Spleen (tissue), 11 donors: ENCODE measurements at regions not wholly inside any gene's neighbourhood (a gene's known extent, or its start where the extent isn't known, plus 50 kb on each side); places are given as distances from the start of the nearest gene placed in this dataset.

ENCODE experiments used
- DNase-seq: peaks from one replicate; pipeline ENCODE4 v3.0.0-alpha.2; 2020
- H3K27ac ChIP-seq, 8 donors: fragments of 200-600 bp; sonication (generic) in 7 of 8; 1 replicate in 4 of 8; 2 replicates in 4 of 8; pipeline versions ENCODE4 v1.5.0 to v1.8.0; 2016 to 2021; ENCODE audit warnings: inconsistent platforms in 4 of 8, mild to moderate bottlenecking in 4 of 8, moderate library complexity in 1 of 8
- H3K27me3 ChIP-seq, 7 donors: fragments of 200-600 bp; sonication (generic) in 6 of 7; replicated peaks in 1 of 7; 1 replicate in 4 of 7; 2 replicates in 3 of 7; pipeline versions ENCODE4 v1.5.0 to v1.8.0; 2016 to 2021; ENCODE audit warnings: inconsistent platforms in 3 of 7, mild to moderate bottlenecking in 1 of 7
- H3K36me3 ChIP-seq, 6 donors: fragments of 200-600 bp; sonication (generic) in 5 of 6; 1 replicate in 4 of 6; 2 replicates in 2 of 6; pipeline versions ENCODE4 v1.5.0 to v1.8.0; 2016 to 2021; ENCODE audit warnings: inconsistent platforms in 2 of 6
- H3K4me1 ChIP-seq, 6 donors: fragments of 200-600 bp; sonication (generic) in 5 of 6; 1 replicate in 3 of 6; 2 replicates in 3 of 6; pipeline versions ENCODE4 v1.5.0 to v1.8.0; 2016 to 2021; ENCODE audit warnings: inconsistent platforms in 3 of 6
- H3K4me3 ChIP-seq, 8 donors: fragments of 200-600 bp; sonication (generic) in 7 of 8; 1 replicate in 4 of 8; 2 replicates in 4 of 8; pipeline versions ENCODE4 v1.5.0 to v1.8.0; 2016 to 2021; ENCODE audit warnings: inconsistent platforms in 4 of 8, mild to moderate bottlenecking in 4 of 8, moderate library complexity in 2 of 8
- H3K9me3 ChIP-seq, 8 donors: fragments of 200-600 bp; sonication (generic) in 7 of 8; 1 replicate in 4 of 8; 2 replicates in 4 of 8; pipeline versions ENCODE4 v1.5.0 to v1.8.0; 2016 to 2021; ENCODE audit warnings: inconsistent platforms in 4 of 8
- CTCF ChIP-seq, 11 experiments: fragments of 200-600 bp in 7 of 11; fragments of 450-650 bp in 4 of 11; sonication (generic) in 4 of 11; IDR thresholded peaks in 8 of 11; conservative IDR thresholded peaks in 3 of 11; 1 replicate in 7 of 11; 2 replicates in 4 of 11; pipeline versions ENCODE4 v1.4.0 to v1.8.0; 2016 to 2021; ENCODE audit warnings: antibody characterized with exemption in 11 of 11, inconsistent platforms in 4 of 11, mild to moderate bottlenecking in 1 of 11
- POLR2A ChIP-seq, 3 donors: fragments of 450-650 bp; IDR thresholded peaks; one replicate each; pipeline ENCODE4 v1.5.1; 2017; ENCODE audit warnings: antibody characterized with exemption in 3 of 3, mild to moderate bottlenecking in 1 of 3
- POLR2AphosphoS5 ChIP-seq, 3 donors: sonication (generic); formaldehyde crosslinking; IDR thresholded peaks; one replicate each; pipeline ENCODE4 v1.5.1; 2017; ENCODE audit warnings: antibody characterized with exemption in 3 of 3
- WGBS, 5 donors: extraction: QIAGEN DNeasy Blood & Tissue Kit in 3 of 5; methylation state at CpG; one replicate each; pipeline versions ENCODE4 v1.1.5 to v1.1.7; 2013 to 2018; 5-methylcytosine and 5-hydroxymethylcytosine counted together
- intact Hi-C: fragments of 100-400 bp; cut with DNase I; formaldehyde crosslinking; loops from one replicate; pipeline ENCODE4 v1.15.0; 2023; ENCODE audit warnings: low total_unique reads
- donor health status: healthy with polysubstance abuse.
- donor health status: DM: no; HTN: no; CAD: no; lungs with moderate emphysema.
- donor health status: DM: no; HTN: no; CAD: no.
- donor health status: Bipolar disorder and iron deficiency.
- donor health status: healthy.
- donor health status: DM: no; HTN: no; CAD: no.
- donor health status: DM: yes; HTN: yes; CAD: no.

- no peak for TF ChIP-seq CTCF (IDR thresholded peaks at IDR 0.05 in 8 of 11, conservative IDR thresholded peaks at IDR 0.05 in 3 of 11)
- no peak for TF ChIP-seq POLR2AphosphoS5 (IDR thresholded peaks at IDR 0.05)
- TF ChIP-seq POLR2A (IDR thresholded peaks at IDR 0.05), result no peak
- intact Hi-C loops, result no loop called here
- Histone ChIP-seq H3K4me3 (no peak overlapping the region), H3K36me3 (no peaks in the 10 kb centered on the region), H3K27ac (no peak overlapping the region), H3K27me3 (no peaks in the 10 kb centered on the region), H3K4me1 (no peaks in the 10 kb centered on the region), H3K9me3 (peaks cover 0 to 9% (median 0%) of the 10 kb centered on the region in 8 donors)
- DNase-seq, result no peak
- WGBS, 5 donors, result 42 to 75% (median 64%) methylated on average over 2 of the region's 2 CpGs
Measured at GRCh38 chr6:155710704-155711103, 255.1 kb upstream of the NOX3 start.

- H3K4me1 ChIP-seq, result no peaks in the 10 kb centered on the region
- no peak overlapping the region for H3K4me3 ChIP-seq
- H3K9me3 ChIP-seq, result peaks cover 0 to 9% (median 0%) of the 10 kb centered on the region in 8 donors
- H3K36me3 ChIP-seq, result no peaks in the 10 kb centered on the region
- intact Hi-C loops, result no loop called here
- 90 to 97% (median 94%) methylated on average over 8 to 10 of the region's 10 CpGs for WGBS, 5 donors
- H3K27ac ChIP-seq, result no peak overlapping the region
- TF ChIP-seq POLR2AphosphoS5 (IDR thresholded peaks at IDR 0.05) (no peak), POLR2A (IDR thresholded peaks at IDR 0.05) (no peak), CTCF (IDR thresholded peaks at IDR 0.05 in 8 of 11, conservative IDR thresholded peaks at IDR 0.05 in 3 of 11) (no peak)
- H3K27me3 ChIP-seq, result no peaks in the 10 kb centered on the region
- DNase-seq, result no peak
Measured at GRCh38 chr6:155709262-155709661, 253.6 kb upstream of the NOX3 start.

- Histone ChIP-seq H3K27me3 (no peaks in the 10 kb centered on the region), H3K36me3 (no peaks in the 10 kb centered on the region), H3K4me1 (no peaks in the 10 kb centered on the region), H3K9me3 (peaks cover 0 to 9% (median 0%) of the 10 kb centered on the region in 8 donors), H3K4me3 (no peak overlapping the region), H3K27ac (no peak overlapping the region)
- no peak for DNase-seq
- WGBS, 5 donors, result 93 to 100% (median 98%) methylated on average over 5 of the region's 5 CpGs
- no peak for TF ChIP-seq CTCF (IDR thresholded peaks at IDR 0.05 in 8 of 11, conservative IDR thresholded peaks at IDR 0.05 in 3 of 11)
- intact Hi-C loops, result no loop called here
Measured at GRCh38 chr6:155708100-155708499, 252.5 kb upstream of the NOX3 start.

- intact Hi-C loops, result no loop called here
- DNase-seq, result no peak
- TF ChIP-seq CTCF (IDR thresholded peaks at IDR 0.05 in 8 of 11, conservative IDR thresholded peaks at IDR 0.05 in 3 of 11), result no peak
- no peak for TF ChIP-seq POLR2AphosphoS5 (IDR thresholded peaks at IDR 0.05)
- no peak for TF ChIP-seq POLR2A (IDR thresholded peaks at IDR 0.05)
- no peak overlapping the region for H3K4me3 ChIP-seq
- peaks cover 0 to 9% (median 0%) of the 10 kb centered on the region in 8 donors for H3K9me3 ChIP-seq
- 89 to 98% (median 95%) methylated on average over 1 of the region's 1 CpG for WGBS, 5 donors
- H3K27ac ChIP-seq, result no peak overlapping the region
- no peaks in the 10 kb centered on the region for H3K36me3 ChIP-seq
- H3K4me1 ChIP-seq, result no peaks in the 10 kb centered on the region
- H3K27me3 ChIP-seq, result no peaks in the 10 kb centered on the region
Measured at GRCh38 chr6:155706806-155707205, 251.2 kb upstream of the NOX3 start.
